NB4 (cell line): ENCODE measurements at regions not wholly inside any gene's neighbourhood (a gene's known extent, or its start where the extent isn't known, plus 50 kb on each side); places are given as distances from the start of the nearest gene placed in this dataset.

Experiments used
- DNase-seq: peaks from one replicate; pipeline ENCODE4 v3.0.0; 2010; ENCODE audit warnings: low read depth
- H3K4me3 ChIP-seq: one replicate; pipeline ENCODE4 v1.5.1; 2011; ENCODE audit warnings: mild to moderate bottlenecking, low read depth, low read length, moderate library complexity
- MYC ChIP-seq: IDR thresholded peaks from 2 replicates; pipeline ENCODE4 v1.6.1; 2011; ENCODE audit warnings: low read depth, low read length
- POLR2A ChIP-seq: IDR thresholded peaks from 2 replicates; pipeline ENCODE4 v1.6.1; 2011; ENCODE audit warnings: mild to moderate bottlenecking; ENCODE audit not compliant: insufficient read length; ENCODE audit errors: extremely low read depth
- TF ChIP-seq, protein P1 (sequence below): IDR thresholded peaks from one replicate; pipeline ENCODE4 v1.5.1; 2012; ENCODE audit warnings: low read depth, low read length
- TF ChIP-seq, protein P2 (sequence below): IDR thresholded peaks from 2 replicates; pipeline ENCODE4 v1.6.1; 2011; ENCODE audit warnings: low read depth, low read length

GRCh38 chr1:238953448-238954010 lies 432.8 kb upstream of the CHRM3 start:
- no peak for DNase-seq
- no peak overlapping the region for H3K4me3 ChIP-seq
- no peak for TF ChIP-seq POLR2A
- no peak for TF ChIP-seq MYC
- TF ChIP-seq, protein P1, sequence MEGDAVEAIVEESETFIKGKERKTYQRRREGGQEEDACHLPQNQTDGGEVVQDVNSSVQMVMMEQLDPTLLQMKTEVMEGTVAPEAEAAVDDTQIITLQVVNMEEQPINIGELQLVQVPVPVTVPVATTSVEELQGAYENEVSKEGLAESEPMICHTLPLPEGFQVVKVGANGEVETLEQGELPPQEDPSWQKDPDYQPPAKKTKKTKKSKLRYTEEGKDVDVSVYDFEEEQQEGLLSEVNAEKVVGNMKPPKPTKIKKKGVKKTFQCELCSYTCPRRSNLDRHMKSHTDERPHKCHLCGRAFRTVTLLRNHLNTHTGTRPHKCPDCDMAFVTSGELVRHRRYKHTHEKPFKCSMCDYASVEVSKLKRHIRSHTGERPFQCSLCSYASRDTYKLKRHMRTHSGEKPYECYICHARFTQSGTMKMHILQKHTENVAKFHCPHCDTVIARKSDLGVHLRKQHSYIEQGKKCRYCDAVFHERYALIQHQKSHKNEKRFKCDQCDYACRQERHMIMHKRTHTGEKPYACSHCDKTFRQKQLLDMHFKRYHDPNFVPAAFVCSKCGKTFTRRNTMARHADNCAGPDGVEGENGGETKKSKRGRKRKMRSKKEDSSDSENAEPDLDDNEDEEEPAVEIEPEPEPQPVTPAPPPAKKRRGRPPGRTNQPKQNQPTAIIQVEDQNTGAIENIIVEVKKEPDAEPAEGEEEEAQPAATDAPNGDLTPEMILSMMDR: no peak
- TF ChIP-seq, protein P2, sequence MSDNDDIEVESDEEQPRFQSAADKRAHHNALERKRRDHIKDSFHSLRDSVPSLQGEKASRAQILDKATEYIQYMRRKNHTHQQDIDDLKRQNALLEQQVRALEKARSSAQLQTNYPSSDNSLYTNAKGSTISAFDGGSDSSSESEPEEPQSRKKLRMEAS: no peak

GRCh38 chr1:238951809-238952208 lies 434.6 kb upstream of the CHRM3 start:
- peak; percentile 53 for DNase-seq
- TF ChIP-seq MYC: no peak
- TF ChIP-seq, protein P2: no peak
- TF ChIP-seq, protein P1: peak; percentile 29
- no peak for TF ChIP-seq POLR2A
- H3K4me3 ChIP-seq: no peak overlapping the region

DNA sequence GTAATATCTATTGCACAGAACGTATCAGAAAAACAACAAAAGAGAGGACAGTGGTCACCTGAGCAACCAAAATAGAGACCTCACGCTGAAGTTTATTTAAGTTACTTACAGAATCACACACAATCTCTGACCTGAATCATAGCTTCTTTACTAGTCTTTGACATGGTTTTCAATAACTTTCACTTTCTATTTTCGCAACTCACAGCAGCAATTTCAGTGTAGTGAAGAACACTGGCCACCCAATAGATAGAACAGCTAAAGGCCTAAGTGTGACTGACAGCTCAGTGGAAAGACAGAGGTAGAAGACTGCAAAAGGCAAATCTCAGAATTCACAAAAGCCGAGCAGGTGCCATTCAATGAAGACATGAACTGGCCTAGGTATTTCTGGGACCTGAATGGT lies 435.6 kb upstream of the CHRM3 start:
- DNase-seq: peak; percentile 1
- TF ChIP-seq MYC (no peak), POLR2A (no peak)
- TF ChIP-seq, protein P1: no peak
- TF ChIP-seq, protein P2: no peak

DNA sequence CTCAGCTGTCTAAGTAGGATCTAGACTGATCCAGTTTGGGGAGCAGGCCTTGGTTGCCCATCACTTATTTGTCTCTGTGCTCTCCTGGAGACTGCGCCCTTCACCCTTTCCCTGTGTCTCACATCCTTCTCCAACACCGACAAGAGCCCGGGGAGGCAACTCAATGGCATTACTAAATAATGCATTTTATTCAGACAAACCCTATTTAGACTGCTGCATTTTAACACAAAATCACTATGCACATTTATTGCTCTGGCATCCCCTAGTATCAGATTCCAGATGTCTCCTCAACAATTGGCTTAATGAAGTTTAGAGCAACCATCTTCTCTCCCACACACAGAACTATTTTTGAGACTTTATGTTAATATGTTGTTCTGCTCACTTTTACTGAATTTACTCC lies 436.4 kb upstream of the CHRM3 start:
- DNase-seq: no peak
- H3K4me3 ChIP-seq: no peak overlapping the region
- TF ChIP-seq, protein P2: no peak
- TF ChIP-seq POLR2A (no peak), MYC (no peak)
- TF ChIP-seq, protein P1: no peak

More for the DNA sequence above, 435.6 kb upstream of the CHRM3 start:
- H3K4me3 ChIP-seq: no peak overlapping the region

- H3K4me3 ChIP-seq: no peak overlapping the region
- DNase-seq: no peak
- TF ChIP-seq, protein P1: no peak
- TF ChIP-seq POLR2A (no peak), MYC (no peak)
- TF ChIP-seq, protein P2: no peak
Measured at GRCh38 chr1:238944028-238944427, 442.3 kb upstream of the CHRM3 start.
